HG02642 (cell line): ENCODE measurements at regions not wholly inside any gene's neighbourhood (a gene's known extent, or its start where the extent isn't known, plus 50 kb on each side); places are given as distances from the start of the nearest gene placed in this dataset.
A peak's percentile ranks its signal among the peaks of the same experiment; 100 is the strongest.
"Not testable (repeated sequence)": the region's sequence is repeated elsewhere in the genome, so short reads cannot be mapped to it uniquely, and the experiment has no call there.

Source experiments
- ATAC-seq: cut with Tn5 transposase; IDR thresholded peaks from one replicate; pipeline ENCODE4 v1.9.1; 2021; ENCODE audit warnings: mild to moderate bottlenecking; ENCODE audit not compliant: unreplicated experiment, poor library complexity

DNA sequence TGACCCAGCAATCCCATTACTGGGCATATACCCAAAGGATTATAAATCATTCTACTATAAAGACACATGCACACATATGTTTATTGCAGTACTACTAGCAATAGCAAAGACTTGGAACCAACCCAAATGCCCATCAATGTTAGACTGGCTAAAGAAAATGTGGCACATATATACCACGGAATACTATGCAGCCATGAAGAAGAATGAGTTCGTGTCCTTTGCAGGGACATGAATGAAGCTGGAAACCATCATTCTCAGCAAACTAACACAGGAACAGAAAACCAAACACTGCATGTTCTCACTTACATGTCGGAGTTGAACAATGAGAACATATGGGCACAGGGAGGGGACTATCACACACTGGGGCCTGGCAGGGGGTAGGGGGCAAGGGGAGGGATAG is 183.0 kb downstream of the HACE1 start:
- ATAC-seq, result not testable (repeated sequence)

- not testable (repeated sequence) for ATAC-seq
Measured at GRCh38 chr6:104675161-104675560, 184.6 kb downstream of the HACE1 start.

DNA sequence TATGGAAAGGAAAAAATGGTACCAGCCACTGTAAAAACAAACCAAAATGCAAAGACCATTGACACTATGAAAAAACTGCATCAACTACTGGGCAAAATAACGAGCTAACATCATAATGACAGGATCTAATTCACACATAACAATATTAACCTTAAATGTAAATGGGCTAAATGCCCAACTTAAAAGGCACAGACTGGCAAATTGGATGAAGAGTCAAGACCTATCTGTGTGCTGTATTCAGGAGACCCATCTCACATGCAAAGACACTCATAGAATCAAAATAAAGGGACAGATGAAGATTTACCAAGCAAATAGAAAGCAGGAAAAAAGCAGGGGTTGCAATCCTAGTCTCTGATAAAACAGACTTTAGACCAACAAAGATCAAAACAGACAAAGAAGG is 186.6 kb downstream of the HACE1 start:
- not testable (repeated sequence) for ATAC-seq

- not testable (repeated sequence) for ATAC-seq
Measured at GRCh38 chr6:104671591-104671891, 188.2 kb downstream of the HACE1 start.

- ATAC-seq, result not testable (repeated sequence)
Measured at GRCh38 chr6:104670834-104671590, 188.7 kb downstream of the HACE1 start.

GRCh38 chr6:104669483-104669882 is 190.2 kb downstream of the HACE1 start:
- ATAC-seq, result no peak

GRCh38 chr6:104656235-104656634 is 203.5 kb downstream of the HACE1 start:
- no peak for ATAC-seq

DNA sequence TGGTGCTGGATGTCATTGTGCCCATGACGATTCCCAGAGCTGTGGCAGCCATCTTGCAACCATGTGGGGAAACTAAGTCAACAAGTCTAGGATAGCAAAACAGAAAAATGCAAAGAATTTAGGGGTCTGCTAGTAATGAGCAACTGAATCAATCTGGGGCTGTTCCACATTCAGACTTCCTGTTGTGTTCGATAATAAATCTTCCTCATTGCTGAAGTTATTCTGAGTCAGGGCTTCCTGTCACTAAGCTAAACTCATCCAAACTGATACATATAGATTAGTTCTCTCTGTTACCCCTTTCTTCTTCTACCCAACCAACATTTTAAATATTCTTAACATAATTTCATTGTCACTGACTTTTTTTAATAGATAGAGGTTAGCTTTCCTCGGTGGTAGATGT is 205.9 kb downstream of the HACE1 start:
- no peak for ATAC-seq

DNA sequence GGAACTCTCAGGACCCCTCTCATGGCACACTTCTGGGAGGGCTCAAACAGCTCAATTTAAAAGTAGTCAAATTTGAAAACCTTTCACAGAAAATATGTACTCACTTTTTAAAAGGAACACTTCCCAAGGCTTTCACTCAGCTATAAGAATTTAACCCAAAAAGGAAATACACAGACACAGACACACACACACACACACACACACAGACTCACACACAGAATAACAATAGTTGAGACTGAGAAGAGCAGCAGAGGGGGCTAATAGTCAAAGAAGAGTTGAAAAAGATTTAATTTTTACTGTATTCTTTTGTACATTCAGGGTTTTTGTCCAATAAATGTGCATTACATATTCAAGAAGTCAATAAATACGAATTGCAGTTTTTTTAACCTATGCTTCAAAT is 211.4 kb downstream of the HACE1 start:
- no peak for ATAC-seq

- no peak for ATAC-seq
Measured at GRCh38 chr6:104644848-104645247, 214.9 kb downstream of the HACE1 start.

DNA sequence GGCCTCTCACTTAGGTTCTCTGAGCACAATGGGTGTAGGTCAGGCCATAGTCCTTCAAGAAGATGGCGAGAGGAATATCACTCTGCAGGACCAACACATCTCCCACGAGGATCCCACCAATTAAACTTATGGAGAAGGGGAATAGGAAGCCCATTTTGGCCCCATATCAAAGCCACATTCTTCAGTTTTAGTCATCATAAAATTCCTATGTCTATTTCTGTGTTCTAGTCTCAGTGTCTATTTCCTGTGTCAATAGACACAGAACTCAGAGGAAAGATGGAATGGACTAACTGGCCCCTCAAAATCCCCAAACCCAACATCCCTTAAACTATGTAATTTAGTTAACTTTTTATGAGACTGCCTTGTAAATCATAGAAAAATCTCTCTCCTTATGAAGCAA is 216.8 kb downstream of the HACE1 start:
- ATAC-seq, result no peak

DNA sequence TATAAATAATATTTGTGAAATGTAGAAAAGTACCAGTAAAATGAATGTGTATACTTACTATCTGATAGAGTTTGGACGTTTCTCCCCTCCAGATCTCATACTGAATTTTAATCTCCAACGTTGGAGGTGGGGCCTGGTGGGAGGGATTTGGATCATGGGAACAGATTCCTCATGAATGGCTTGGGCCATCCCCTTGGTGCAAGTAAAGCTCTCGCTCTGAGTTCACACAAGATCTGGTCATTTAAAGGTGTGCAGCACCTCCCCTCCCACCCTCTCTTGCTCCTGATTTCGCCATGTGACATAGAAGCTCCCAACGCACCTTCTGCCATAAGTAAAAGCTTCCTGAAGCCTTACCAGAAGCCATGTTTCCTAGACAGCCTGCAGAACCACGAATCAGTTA is 219.0 kb downstream of the HACE1 start:
- ATAC-seq, result no peak

GRCh38 chr6:104640150-104640700 is 219.5 kb downstream of the HACE1 start:
- ATAC-seq, result no peak

DNA sequence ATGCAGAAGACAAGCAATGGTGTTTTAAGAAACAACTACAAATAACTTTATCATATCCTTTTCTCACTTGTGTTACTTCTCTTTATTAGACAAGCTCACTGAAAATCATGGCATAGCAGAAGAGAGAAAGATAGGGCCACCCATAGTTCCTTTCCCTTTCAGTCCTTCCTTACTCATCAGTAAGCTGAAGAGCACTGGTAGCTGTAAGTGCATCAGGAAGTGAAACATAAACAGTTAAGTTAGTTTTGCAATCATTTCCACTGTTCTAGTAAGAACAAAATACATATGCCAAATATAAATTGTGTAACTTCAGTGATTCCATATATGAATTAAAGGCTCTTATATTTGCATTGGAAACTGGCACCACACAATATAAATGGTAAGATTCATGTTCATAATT is 220.1 kb downstream of the HACE1 start:
- ATAC-seq, result peak; percentile 90

DNA sequence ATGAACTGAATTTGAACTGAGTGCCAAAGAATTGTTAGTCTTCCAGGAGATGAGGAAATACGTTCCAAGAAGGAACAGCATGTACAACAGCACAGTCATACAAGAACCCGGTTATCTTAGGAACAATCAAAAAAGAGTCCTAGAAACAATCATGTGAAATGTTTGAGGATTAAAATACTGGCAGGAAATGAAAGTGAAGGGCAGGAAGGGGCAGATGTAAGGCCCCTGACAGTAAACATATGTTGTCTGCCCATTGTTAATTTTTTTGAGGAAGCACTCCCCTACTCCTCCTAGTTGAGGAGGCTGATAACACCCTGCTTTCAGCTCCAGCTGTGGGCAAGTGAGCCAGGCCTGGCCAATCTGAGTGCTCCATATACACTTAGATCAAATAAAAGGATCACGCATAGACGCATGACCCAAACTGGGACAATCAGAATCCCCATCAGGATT is 220.9 kb downstream of the HACE1 start:
- ATAC-seq, result no peak

DNA sequence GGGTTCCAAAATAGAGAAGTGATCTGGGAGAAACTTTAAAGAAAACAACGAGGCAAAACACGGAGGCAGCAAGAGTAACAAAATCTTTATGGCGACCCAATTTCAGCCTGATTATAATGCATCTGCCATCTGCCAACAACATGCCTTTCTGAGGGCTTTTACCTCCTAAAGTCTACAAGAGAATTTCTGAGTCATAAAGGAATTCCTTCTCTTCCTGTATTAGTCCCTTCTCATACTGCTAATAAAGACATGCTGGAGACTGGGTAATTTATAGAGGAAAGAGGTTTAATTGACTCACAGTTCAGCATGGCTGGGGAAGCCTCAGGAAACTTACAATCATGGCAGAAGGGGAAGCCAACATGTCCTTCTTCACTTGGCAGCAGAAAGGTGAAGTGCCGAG is 226.6 kb downstream of the HACE1 start:
- no peak for ATAC-seq

- no peak for ATAC-seq
Measured at GRCh38 chr6:104632588-104632987, 227.1 kb downstream of the HACE1 start.

DNA sequence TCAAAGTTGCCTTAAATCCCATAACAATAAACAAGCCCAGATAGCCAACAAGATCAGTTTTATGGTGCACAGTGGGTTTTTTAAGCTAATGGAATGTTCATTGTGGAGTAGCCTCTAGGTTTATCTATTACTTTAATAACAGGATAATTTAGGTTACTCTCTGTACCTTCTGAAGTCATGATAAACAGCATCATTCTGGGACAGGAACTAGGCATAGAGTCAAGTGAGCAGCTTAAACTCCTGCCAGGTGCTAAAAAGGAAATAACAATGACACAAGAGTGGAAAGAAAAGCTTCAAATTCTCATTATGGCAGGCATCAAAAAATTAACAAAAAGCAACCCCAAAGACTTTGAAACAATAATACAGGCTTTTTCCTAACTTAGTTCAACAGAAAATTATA is 228.8 kb downstream of the HACE1 start:
- ATAC-seq, result no peak

DNA sequence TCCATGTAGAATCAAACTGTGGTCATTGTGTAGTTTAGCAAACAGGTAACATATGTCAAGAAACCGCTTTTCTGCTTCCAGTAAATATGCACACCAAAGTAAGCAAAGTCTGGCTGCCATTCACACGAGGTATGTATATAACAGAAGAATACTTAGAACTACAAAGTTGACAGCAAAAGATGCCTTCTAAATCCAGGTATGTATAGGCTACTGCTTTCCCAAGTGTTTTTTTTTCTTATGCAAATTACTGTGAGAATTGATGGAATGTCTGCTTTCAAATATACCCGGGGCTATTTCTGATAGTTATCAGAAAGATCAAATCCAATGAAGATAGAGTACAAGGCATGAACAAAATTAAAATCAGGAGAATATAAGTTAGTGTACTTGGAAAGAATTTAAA is 229.2 kb downstream of the HACE1 start:
- no peak for ATAC-seq

- ATAC-seq, result no peak
Measured at GRCh38 chr6:104629826-104630225, 229.9 kb downstream of the HACE1 start.

DNA sequence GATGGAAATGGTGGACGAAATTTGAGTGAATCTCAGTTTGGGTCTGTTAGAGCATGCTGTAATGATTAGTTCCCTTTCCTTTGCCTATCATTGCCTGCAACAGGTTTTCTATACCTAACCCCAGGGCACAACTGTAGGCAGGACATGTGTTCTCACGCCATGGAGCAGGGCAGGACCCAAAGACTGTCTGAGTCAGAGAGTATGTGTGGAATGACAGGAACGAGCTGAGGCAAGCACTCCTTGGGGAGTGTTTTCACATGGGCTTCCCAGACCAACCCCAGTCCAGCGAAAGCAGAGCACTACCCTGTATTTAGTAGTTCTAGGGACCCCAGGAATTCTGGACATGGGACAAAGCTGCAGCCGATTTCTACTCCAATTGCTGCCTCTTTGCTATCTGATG is 234.2 kb downstream of the HACE1 start:
- ATAC-seq, result no peak

DNA sequence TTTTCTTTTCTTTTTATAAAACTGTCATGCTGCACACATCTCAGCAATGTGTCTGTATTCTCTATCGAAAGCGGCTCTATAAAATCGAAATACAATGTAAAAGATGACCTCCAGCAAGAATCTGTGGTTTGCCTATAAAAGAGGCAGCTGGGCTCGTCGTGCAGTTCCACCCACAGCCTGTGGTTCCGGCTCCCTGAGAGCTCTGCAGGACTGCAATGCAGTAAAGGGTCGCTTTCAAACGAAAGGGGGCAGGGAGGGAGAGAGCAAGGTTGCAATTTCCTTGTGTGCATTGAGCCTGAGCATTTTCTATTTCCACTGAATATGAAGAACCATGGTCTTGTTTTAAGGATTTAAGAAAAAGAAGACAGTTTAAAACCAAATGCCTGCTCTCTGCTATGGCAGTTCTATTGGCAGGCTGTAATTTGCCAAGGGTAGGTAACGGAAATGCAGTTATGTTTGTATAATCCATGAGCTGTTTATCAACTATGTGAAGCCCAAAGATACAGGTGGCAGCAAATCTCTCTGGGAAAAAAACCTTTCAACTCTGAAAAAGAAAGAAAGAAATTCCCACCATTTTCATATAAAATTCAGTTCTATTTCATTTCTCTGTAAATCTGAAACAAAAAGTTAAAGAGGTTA is 236.5 kb downstream of the HACE1 start:
- ATAC-seq, result peak; percentile 50
